ENCODE measurements at regions not wholly inside any gene's neighbourhood (a gene's known extent, or its start where the extent isn't known, plus 50 kb on each side); places are given as distances from the start of the nearest gene placed in this dataset.

DNA sequence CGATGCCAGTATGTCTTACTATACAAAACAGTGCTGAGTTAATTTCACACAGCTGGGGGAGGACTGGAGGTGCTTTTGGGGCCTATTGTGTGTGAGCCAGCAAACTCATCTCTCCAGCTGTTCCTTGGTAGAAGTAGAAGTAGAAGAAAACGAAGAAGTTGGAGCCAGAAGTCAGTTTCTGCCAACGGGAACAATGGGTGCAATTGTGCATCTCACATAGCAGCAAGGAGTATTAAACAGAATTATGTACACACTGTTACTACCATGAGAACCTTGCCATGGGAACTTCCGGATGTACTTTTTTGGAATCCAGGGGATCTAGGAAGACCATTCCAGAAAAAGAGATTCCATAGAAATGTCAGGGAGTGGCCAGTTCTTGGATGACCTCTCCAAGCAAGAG, 88.6 kb downstream of the VCPKMT start:
- TF ChIP-seq, protein P1, sequence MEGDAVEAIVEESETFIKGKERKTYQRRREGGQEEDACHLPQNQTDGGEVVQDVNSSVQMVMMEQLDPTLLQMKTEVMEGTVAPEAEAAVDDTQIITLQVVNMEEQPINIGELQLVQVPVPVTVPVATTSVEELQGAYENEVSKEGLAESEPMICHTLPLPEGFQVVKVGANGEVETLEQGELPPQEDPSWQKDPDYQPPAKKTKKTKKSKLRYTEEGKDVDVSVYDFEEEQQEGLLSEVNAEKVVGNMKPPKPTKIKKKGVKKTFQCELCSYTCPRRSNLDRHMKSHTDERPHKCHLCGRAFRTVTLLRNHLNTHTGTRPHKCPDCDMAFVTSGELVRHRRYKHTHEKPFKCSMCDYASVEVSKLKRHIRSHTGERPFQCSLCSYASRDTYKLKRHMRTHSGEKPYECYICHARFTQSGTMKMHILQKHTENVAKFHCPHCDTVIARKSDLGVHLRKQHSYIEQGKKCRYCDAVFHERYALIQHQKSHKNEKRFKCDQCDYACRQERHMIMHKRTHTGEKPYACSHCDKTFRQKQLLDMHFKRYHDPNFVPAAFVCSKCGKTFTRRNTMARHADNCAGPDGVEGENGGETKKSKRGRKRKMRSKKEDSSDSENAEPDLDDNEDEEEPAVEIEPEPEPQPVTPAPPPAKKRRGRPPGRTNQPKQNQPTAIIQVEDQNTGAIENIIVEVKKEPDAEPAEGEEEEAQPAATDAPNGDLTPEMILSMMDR (IDR thresholded peaks at IDR 0.05 in 4 of 5, conservative IDR thresholded peaks at IDR 0.05 in 1 of 5): no peak
- TF ChIP-seq POLR2A (IDR thresholded peaks at IDR 0.05): no peak

Measured in gastrocnemius medialis (tissue), 4 donors.